Right lobe of liver (tissue), 6 donors: ENCODE measurements at regions not wholly inside any gene's neighbourhood (a gene's known extent, or its start where the extent isn't known, plus 50 kb on each side); places are given as distances from the start of the nearest gene placed in this dataset.

Source experiments
- ATAC-seq, 4 donors: fragments of 200-7000 bp; cut with Tn5 transposase; one replicate each; pipeline ENCODE4 v1.9.1; 2020; ENCODE audit warnings: mild to moderate bottlenecking in 4 of 4, moderate library complexity in 4 of 4
- DNase-seq, 3 donors: peaks; one replicate each; pipeline ENCODE4 v3.0.0-alpha.2; 2020
- H3K27ac ChIP-seq, 3 donors: fragments of 200-600 bp; one replicate each; pipeline ENCODE4 v1.8.0; 2022
- H3K27me3 ChIP-seq, 2 donors: fragments of 200-600 bp; one replicate each; pipeline ENCODE4 v1.8.0; 2022
- H3K36me3 ChIP-seq, 4 donors: fragments of 200-600 bp; sonication (generic) in 1 of 4; one replicate each; pipeline versions ENCODE4 v1.5.1 to v1.8.0; 2017 to 2022; ENCODE audit warnings: control low read depth in 1 of 4
- H3K4me1 ChIP-seq, 4 donors: fragments of 200-600 bp; sonication (generic) in 1 of 4; one replicate each; pipeline versions ENCODE4 v1.5.1 to v1.8.0; 2017 to 2022; ENCODE audit warnings: control low read depth in 1 of 4
- H3K4me3 ChIP-seq, 3 donors: fragments of 200-600 bp; one replicate each; pipeline ENCODE4 v1.8.0; 2022
- H3K9me3 ChIP-seq, 4 donors: fragments of 200-600 bp; sonication (generic) in 1 of 4; one replicate each; pipeline versions ENCODE4 v1.5.1 to v1.8.0; 2017 to 2022; ENCODE audit warnings: control low read depth in 1 of 4
- CTCF ChIP-seq, 4 donors: fragments of 200-600 bp in 3 of 4; fragments of 450-650 bp in 1 of 4; IDR thresholded peaks; one replicate each; pipeline versions ENCODE4 v1.5.1 to v1.8.0; 2016 to 2022; ENCODE audit warnings: antibody characterized with exemption in 4 of 4, mild to moderate bottlenecking in 2 of 4
- POLR2A ChIP-seq: fragments of 450-650 bp; IDR thresholded peaks from one replicate; pipeline ENCODE4 v1.6.1; 2017; ENCODE audit warnings: antibody characterized with exemption, mild to moderate bottlenecking
- WGBS: methylation state at CpG from one replicate; pipeline ENCODE4 v1.1.6; 2018; ENCODE audit warnings: low coverage, low lambda C conversion rate; ENCODE audit not compliant: insufficient coverage; ENCODE audit errors: missing lambda C conversion rate; 5-methylcytosine and 5-hydroxymethylcytosine counted together
- intact Hi-C, 2 donors: fragments of 100-400 bp; cut with DNase I; formaldehyde crosslinking; loops; one replicate each; pipeline versions ENCODE4 v1.11.2 to v1.14.1; 2022
- donor health status: DM: no; HTN: yes; CAD: no.
- donor health status: DM: no; HTN: no; CAD: no.
- donor health status: DM: no; HTN: no; CAD: no.
- donor health status: DM: no; HTN: yes; CAD: no.
- donor health status: DM: no; HTN: yes; CAD: no.

- ATAC-seq (no peak), DNase-seq (no peak)
- Histone ChIP-seq H3K4me3 (no peak overlapping the region), H3K36me3 (peaks cover 0 to 2% (median 0%) of the 10 kb centered on the region in 4 donors), H3K9me3 (no peaks in the 10 kb centered on the region), H3K4me1 (no peaks in the 10 kb centered on the region), H3K27ac (no peak overlapping the region), H3K27me3 (no peaks in the 10 kb centered on the region)
- TF ChIP-seq POLR2A = no peak
- no peak for TF ChIP-seq CTCF (IDR thresholded peaks at IDR 0.05)
- 83% methylated on average over 5 of the region's 5 CpGs for WGBS
- intact Hi-C loops = no loop called here
Measured at GRCh38 chr3:83251490-83251889, 1490.0 kb upstream of the GBE1 start.

DNA sequence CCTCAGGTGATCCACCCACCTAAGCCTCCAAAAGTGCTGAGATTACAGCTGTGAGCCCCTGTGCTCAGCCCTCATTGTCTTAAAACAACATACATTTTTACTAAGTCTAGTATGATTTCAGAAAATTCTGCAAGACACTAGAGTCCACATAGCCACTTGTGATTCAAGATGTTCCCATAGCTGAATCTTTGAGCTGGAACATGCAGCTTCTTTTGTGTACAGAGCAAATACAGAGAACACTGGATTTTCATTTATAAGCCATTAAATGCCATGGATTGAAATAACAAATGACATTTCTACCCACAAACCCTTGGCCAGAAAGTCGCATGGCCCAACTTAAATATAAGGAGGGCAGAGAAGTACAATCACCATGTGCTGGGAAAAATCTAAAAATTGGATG is 1489.2 kb upstream of the GBE1 start:
- WGBS = 71% methylated on average over 1 of the region's 1 CpG
- H3K36me3 ChIP-seq = peaks cover 0 to 2% (median 0%) of the 10 kb centered on the region in 4 donors
- H3K27ac ChIP-seq = no peak overlapping the region
- DNase-seq = no peak
- H3K9me3 ChIP-seq = no peaks in the 10 kb centered on the region
- no peaks in the 10 kb centered on the region for H3K27me3 ChIP-seq
- H3K4me1 ChIP-seq = no peaks in the 10 kb centered on the region
- no peak overlapping the region for H3K4me3 ChIP-seq
- intact Hi-C loops = no loop called here
- no peak for TF ChIP-seq CTCF (IDR thresholded peaks at IDR 0.05)
- no peak for TF ChIP-seq POLR2A
- no peak for ATAC-seq

DNA sequence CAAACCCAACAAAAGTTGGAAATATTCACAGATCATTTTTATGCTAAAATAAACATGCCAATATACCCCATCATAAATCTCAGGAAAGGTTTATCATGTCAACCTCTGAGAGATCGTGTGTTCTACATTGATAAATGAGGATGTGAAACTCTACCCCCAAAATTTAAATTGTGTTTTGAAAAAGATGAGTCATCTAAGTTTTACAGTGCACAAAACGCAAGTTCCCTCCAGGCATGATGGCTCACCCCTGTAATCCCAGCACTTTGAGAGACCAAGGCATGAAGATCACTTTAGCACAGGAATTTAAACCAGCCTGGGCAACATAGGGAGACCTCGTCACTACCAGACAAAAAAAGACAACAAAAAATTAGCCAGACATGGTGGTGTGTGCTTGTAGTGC is 1487.0 kb upstream of the GBE1 start:
- Histone ChIP-seq H3K27me3 (no peaks in the 10 kb centered on the region), H3K4me1 (no peaks in the 10 kb centered on the region), H3K36me3 (no peaks in the 10 kb centered on the region), H3K27ac (no peak overlapping the region), H3K9me3 (no peaks in the 10 kb centered on the region), H3K4me3 (no peak overlapping the region)
- ATAC-seq = no peak
- WGBS = 40% methylated on average over 3 of the region's 3 CpGs
- intact Hi-C loops = no loop called here
- no peak for DNase-seq
- TF ChIP-seq POLR2A = no peak
- TF ChIP-seq CTCF (IDR thresholded peaks at IDR 0.05) = no peak

- WGBS = 49% methylated on average over 4 of the region's 4 CpGs
Measured at GRCh38 chr3:83235180-83235814, 1473.9 kb upstream of the GBE1 start.

GRCh38 chr3:83233715-83234114 is 1472.3 kb upstream of the GBE1 start:
- H3K4me3 ChIP-seq = no peak overlapping the region
- no peak overlapping the region for H3K27ac ChIP-seq
- WGBS = 50% methylated on average over 6 of the region's 6 CpGs
- no peaks in the 10 kb centered on the region for H3K4me1 ChIP-seq
- TF ChIP-seq CTCF (IDR thresholded peaks at IDR 0.05) = peak in 1 of 4 donors; percentile 4
- TF ChIP-seq POLR2A = no peak
- no peaks in the 10 kb centered on the region for H3K36me3 ChIP-seq
- H3K9me3 ChIP-seq = no peaks in the 10 kb centered on the region
- ATAC-seq (no peak), DNase-seq (no peak)
- intact Hi-C loops = no loop called here
- no peaks in the 10 kb centered on the region for H3K27me3 ChIP-seq

More at GRCh38 chr3:83235180-83235814, 1473.9 kb upstream of the GBE1 start:
- Histone ChIP-seq H3K27me3 (no peaks in the 10 kb centered on the region), H3K9me3 (no peaks in the 10 kb centered on the region), H3K4me3 (no peak overlapping the region), H3K36me3 (no peaks in the 10 kb centered on the region), H3K27ac (no peak overlapping the region), H3K4me1 (no peaks in the 10 kb centered on the region)
- DNase-seq (no peak), ATAC-seq (no peak)
- TF ChIP-seq POLR2A = no peak
- intact Hi-C loops = no loop called here
